ENCODE measurements at regions not wholly inside any gene's neighbourhood (a gene's known extent, or its start where the extent isn't known, plus 50 kb on each side); places are given as distances from the start of the nearest gene placed in this dataset.

DNA sequence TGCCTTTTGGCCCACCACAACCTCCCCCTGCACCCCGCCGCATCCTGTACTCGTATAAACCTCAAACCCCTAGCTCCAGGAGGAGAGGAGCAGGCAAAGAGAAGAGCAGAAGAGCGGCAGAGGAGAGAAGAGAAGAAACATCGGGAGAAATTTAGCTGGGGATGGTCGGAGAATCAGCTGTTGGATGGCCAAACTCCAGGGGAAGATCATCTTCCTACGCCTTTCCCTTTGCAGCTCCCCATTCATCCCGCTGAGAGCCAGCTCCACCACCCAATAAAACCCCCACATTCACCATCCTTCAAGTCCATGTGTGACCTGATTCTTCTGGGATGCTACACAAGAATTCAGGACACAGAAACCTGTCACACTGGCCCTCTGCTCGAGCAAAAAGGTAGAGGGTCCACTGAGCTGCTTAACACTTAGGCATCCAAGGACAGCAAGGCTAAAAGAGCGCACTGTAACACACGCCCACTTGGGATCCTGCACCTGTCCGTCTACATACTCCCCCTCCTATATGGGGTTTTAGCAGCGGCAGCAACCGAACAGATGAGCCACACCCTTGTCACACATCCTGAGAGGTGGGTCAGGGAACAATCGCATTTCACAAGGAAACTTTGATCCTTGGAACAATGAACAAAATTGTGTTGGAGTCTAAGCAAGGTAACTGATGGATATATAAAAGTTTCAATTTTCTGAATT is 51.6 kb upstream of the MIR17HG start:
- TF ChIP-seq POLR2A (IDR thresholded peaks at IDR 0.05; ENCODE audit: low read length) (no peak), BHLHE40 (IDR thresholded peaks at IDR 0.05; ENCODE audit: low read depth, low read length) (no peak), RFX5 (IDR thresholded peaks at IDR 0.05) (no peak), HDAC2 (IDR thresholded peaks at IDR 0.05) (no peak), RAD21 (conservative IDR thresholded peaks at IDR 0.05 in 1 of 2, IDR thresholded peaks at IDR 0.05 in 1 of 2) (no peak), KDM5A (IDR thresholded peaks at IDR 0.05) (no peak), CHD2 (IDR thresholded peaks at IDR 0.05; ENCODE audit: low read length, partially characterized antibody) (no peak), ZSCAN20 (CRISPR knock-in tag; IDR thresholded peaks at IDR 0.05) (no peak), MAFK (IDR thresholded peaks at IDR 0.05; ENCODE audit: partially characterized antibody) (no peak), EP300 (IDR thresholded peaks at IDR 0.05) (no peak)
- TF ChIP-seq, protein P1, sequence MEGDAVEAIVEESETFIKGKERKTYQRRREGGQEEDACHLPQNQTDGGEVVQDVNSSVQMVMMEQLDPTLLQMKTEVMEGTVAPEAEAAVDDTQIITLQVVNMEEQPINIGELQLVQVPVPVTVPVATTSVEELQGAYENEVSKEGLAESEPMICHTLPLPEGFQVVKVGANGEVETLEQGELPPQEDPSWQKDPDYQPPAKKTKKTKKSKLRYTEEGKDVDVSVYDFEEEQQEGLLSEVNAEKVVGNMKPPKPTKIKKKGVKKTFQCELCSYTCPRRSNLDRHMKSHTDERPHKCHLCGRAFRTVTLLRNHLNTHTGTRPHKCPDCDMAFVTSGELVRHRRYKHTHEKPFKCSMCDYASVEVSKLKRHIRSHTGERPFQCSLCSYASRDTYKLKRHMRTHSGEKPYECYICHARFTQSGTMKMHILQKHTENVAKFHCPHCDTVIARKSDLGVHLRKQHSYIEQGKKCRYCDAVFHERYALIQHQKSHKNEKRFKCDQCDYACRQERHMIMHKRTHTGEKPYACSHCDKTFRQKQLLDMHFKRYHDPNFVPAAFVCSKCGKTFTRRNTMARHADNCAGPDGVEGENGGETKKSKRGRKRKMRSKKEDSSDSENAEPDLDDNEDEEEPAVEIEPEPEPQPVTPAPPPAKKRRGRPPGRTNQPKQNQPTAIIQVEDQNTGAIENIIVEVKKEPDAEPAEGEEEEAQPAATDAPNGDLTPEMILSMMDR (IDR thresholded peaks at IDR 0.05), result no peak
- TF ChIP-seq, protein P2, sequence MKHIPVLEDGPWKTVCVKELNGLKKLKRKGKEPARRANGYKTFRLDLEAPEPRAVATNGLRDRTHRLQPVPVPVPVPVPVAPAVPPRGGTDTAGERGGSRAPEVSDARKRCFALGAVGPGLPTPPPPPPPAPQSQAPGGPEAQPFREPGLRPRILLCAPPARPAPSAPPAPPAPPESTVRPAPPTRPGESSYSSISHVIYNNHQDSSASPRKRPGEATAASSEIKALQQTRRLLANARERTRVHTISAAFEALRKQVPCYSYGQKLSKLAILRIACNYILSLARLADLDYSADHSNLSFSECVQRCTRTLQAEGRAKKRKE (CRISPR knock-in tag; IDR thresholded peaks at IDR 0.05; ENCODE audit: low read depth), result no peak
- TF ChIP-seq, protein P3, sequence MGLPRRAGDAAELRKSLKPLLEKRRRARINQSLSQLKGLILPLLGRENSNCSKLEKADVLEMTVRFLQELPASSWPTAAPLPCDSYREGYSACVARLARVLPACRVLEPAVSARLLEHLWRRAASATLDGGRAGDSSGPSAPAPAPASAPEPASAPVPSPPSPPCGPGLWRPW (IDR thresholded peaks at IDR 0.05), result no peak
